ENCODE measurements at regions not wholly inside any gene's neighbourhood (a gene's known extent, or its start where the extent isn't known, plus 50 kb on each side); places are given as distances from the start of the nearest gene placed in this dataset.

DNA sequence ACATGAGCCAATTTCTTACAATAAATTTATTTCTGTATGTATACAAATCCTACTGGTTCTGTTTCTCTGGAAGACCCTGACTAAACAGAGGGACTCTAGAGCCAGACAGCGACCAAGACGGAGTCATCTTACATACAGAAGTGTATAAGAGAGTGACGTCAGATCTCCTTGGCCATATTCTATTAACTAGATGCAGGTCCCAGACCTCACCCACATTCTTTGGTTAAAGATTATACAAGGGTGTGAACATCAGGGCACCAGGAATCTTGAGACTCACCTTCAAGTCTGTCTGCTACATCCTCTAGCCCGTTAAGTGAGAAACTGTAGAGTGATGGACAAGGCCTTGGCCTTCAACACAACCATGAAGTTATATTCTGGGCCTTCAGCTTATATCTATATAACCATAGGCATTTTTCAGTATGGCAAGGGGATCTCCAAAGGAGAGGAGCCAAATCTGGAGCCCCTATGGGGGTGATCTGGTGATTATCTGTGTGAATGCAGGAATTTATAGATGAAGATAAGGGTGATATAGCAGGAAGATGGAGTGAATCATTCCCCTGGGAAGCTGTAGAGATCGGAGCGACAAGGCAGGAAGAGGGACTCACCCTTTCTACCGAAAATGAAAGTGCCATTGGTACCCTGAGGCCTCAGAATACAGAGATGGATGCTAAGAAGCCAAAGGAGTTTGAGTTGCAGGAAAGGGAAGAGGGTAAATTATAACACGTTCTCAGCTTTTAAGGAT, 83.9 kb downstream of the ADAMTS1 start:
- TF ChIP-seq EZH2 (IDR thresholded peaks at IDR 0.05; ENCODE audit: borderline replicate concordance, insufficient read depth, low read length, poor library complexity, severe bottlenecking) = no peak
- TF ChIP-seq POLR2AphosphoS5 (IDR thresholded peaks at IDR 0.05) = no peak
- TF ChIP-seq EP300 (conservative IDR thresholded peaks at IDR 0.05; ENCODE audit: poor library complexity, severe bottlenecking) = no peak
- TF ChIP-seq, protein P1, sequence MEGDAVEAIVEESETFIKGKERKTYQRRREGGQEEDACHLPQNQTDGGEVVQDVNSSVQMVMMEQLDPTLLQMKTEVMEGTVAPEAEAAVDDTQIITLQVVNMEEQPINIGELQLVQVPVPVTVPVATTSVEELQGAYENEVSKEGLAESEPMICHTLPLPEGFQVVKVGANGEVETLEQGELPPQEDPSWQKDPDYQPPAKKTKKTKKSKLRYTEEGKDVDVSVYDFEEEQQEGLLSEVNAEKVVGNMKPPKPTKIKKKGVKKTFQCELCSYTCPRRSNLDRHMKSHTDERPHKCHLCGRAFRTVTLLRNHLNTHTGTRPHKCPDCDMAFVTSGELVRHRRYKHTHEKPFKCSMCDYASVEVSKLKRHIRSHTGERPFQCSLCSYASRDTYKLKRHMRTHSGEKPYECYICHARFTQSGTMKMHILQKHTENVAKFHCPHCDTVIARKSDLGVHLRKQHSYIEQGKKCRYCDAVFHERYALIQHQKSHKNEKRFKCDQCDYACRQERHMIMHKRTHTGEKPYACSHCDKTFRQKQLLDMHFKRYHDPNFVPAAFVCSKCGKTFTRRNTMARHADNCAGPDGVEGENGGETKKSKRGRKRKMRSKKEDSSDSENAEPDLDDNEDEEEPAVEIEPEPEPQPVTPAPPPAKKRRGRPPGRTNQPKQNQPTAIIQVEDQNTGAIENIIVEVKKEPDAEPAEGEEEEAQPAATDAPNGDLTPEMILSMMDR (IDR thresholded peaks at IDR 0.05; ENCODE audit: poor library complexity, severe bottlenecking) = no peak
